ENCODE measurements at regions not wholly inside any gene's neighbourhood (a gene's known extent, or its start where the extent isn't known, plus 50 kb on each side); places are given as distances from the start of the nearest gene placed in this dataset.

DNA sequence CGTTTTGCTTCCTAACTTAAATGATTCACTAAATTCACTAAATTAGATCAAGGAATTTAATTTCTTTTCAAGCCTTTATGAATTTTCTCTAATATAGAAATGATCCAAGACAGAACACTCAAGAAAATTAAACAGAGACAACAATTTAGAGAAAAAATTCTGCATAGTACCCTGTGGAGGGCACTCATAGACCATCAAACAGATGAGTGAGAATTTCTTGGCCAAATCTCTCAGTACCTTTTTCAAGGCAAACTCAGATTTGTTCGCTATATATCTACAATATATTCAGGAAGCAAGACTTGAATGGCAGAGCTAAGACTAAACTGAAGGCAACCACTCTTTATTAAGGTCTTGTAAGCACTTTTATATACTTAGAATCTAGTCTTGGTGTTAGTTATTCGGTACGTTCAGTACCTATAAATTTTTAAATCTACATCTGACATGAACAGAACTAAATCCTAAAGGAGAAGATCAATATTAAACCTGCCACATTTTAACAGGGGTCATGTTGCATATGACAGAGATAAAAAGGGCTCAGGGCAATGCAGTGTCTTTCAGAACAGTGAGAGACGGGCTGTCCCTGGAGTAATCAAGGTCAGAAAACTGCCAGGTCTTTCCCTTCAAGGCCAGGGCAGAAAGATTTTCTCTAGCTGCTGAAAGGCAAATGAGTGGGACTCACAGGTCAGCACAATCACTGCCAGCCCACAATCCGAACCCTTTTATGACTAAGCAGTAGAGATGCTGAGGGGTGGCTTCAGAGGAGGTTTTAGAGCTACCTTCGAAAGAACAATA lies 118.8 kb upstream of the TMPRSS15 start:
- 38 to 63% methylated on average over 7 of the region's 7 CpGs for WGBS, 2 donors
- Histone ChIP-seq H3K36me3 (ENCODE audit: low read depth, missing control alignments) (no peaks in the 10 kb centered on the region), H3K27ac (no peak overlapping the region), H3K4me3 (no peak overlapping the region), H3K4me1 (no peaks in the 10 kb centered on the region), H3K27me3 (no peaks in the 10 kb centered on the region), H3K9me3 (no peaks in the 10 kb centered on the region)
- DNase-seq: no peak
- TF ChIP-seq, protein P1, sequence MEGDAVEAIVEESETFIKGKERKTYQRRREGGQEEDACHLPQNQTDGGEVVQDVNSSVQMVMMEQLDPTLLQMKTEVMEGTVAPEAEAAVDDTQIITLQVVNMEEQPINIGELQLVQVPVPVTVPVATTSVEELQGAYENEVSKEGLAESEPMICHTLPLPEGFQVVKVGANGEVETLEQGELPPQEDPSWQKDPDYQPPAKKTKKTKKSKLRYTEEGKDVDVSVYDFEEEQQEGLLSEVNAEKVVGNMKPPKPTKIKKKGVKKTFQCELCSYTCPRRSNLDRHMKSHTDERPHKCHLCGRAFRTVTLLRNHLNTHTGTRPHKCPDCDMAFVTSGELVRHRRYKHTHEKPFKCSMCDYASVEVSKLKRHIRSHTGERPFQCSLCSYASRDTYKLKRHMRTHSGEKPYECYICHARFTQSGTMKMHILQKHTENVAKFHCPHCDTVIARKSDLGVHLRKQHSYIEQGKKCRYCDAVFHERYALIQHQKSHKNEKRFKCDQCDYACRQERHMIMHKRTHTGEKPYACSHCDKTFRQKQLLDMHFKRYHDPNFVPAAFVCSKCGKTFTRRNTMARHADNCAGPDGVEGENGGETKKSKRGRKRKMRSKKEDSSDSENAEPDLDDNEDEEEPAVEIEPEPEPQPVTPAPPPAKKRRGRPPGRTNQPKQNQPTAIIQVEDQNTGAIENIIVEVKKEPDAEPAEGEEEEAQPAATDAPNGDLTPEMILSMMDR (IDR thresholded peaks at IDR 0.05): no peak
- TF ChIP-seq POLR2A (IDR thresholded peaks at IDR 0.05): no peak
- intact Hi-C loops (cut with DNase I; ENCODE audit: low total_unique reads): no loop called here

GRCh38 chr21:18524097-18524880 lies 120.7 kb upstream of the TMPRSS15 start:
- intact Hi-C loops (cut with DNase I; ENCODE audit: low total_unique reads): no loop called here
- no peak for TF ChIP-seq POLR2A (IDR thresholded peaks at IDR 0.05)
- Histone ChIP-seq H3K9me3 (no peaks in the 10 kb centered on the region), H3K27ac (no peak overlapping the region), H3K4me1 (no peaks in the 10 kb centered on the region), H3K4me3 (no peak overlapping the region), H3K27me3 (no peaks in the 10 kb centered on the region), H3K36me3 (ENCODE audit: low read depth, missing control alignments) (no peaks in the 10 kb centered on the region)
- WGBS, 2 donors: 53 to 56% methylated on average over 7 of the region's 7 CpGs
- no peak for DNase-seq

DNA sequence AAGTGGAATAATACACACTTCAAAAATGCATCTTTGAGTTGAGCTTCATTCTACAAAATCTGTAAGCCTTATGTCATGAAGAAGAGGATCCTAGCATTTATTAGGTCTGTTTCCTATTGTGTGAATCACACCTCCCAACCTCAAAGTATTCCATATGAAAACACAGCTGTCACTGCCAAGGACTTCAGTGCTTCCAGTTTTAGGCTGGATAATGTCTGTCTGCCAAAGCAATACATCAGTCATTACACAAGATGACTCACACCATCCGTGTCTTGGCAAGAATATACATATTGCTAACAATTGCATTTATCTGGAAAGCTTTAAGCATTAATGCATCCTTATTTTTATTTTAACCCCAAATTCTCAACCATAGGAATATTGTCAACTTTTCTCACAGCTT lies 125.7 kb upstream of the TMPRSS15 start:
- no peaks in the 10 kb centered on the region for H3K9me3 ChIP-seq
- TF ChIP-seq, protein P1 (IDR thresholded peaks at IDR 0.05): no peak
- DNase-seq: no peak
- H3K27me3 ChIP-seq: no peaks in the 10 kb centered on the region
- intact Hi-C loops (cut with DNase I; ENCODE audit: low total_unique reads): no loop called here
- no peak overlapping the region for H3K27ac ChIP-seq
- H3K4me3 ChIP-seq: no peak overlapping the region
- no peaks in the 10 kb centered on the region for H3K36me3 ChIP-seq (ENCODE audit: low read depth, missing control alignments)
- no peaks in the 10 kb centered on the region for H3K4me1 ChIP-seq
- 36 to 42% methylated on average over 1 of the region's 1 CpG for WGBS, 2 donors

DNA sequence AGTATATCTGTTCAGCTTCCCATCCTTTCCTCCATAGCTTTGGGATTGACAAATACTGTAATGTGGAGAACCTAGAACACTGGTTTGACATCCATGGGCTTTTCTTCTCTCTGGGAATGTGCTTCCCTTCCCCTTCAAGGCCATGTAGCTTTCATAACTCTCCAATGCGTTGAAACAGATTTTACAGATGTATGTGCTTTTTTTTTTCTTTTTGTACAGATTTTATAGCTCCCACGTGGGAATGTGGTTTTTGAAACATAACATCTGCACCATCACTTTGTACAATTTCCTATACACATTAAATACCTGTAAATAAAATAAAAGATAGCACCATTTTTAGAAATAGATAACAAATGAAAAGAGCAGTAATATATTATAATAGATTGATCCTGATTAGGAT lies 138.5 kb upstream of the TMPRSS15 start:
- DNase-seq: no peak
- H3K36me3 ChIP-seq (ENCODE audit: low read depth, missing control alignments): no peaks in the 10 kb centered on the region
- H3K4me1 ChIP-seq: no peaks in the 10 kb centered on the region
- H3K27ac ChIP-seq: no peak overlapping the region
- H3K27me3 ChIP-seq: no peaks in the 10 kb centered on the region
- H3K4me3 ChIP-seq: no peak overlapping the region
- intact Hi-C loops (cut with DNase I; ENCODE audit: low total_unique reads): no loop called here
- H3K9me3 ChIP-seq: no peaks in the 10 kb centered on the region
- TF ChIP-seq, protein P1 (IDR thresholded peaks at IDR 0.05): no peak
- no peak for TF ChIP-seq POLR2A (IDR thresholded peaks at IDR 0.05)
- WGBS, 2 donors: 37 to 41% methylated on average over 2 of the region's 2 CpGs

- Histone ChIP-seq H3K27me3 (no peaks in the 10 kb centered on the region), H3K9me3 (no peaks in the 10 kb centered on the region), H3K27ac (no peak overlapping the region), H3K36me3 (ENCODE audit: low read depth, missing control alignments) (no peaks in the 10 kb centered on the region), H3K4me1 (no peaks in the 10 kb centered on the region), H3K4me3 (no peak overlapping the region)
- TF ChIP-seq POLR2A (IDR thresholded peaks at IDR 0.05): no peak
- TF ChIP-seq, protein P1 (IDR thresholded peaks at IDR 0.05): no peak
- WGBS, 2 donors: 89 to 95% methylated on average over 1 of the region's 1 CpG
- intact Hi-C loops (cut with DNase I; ENCODE audit: low total_unique reads): no loop called here
- DNase-seq: no peak
Measured at GRCh38 chr21:18545908-18546307, 142.3 kb upstream of the TMPRSS15 start.
